ENCODE measurements at regions not wholly inside any gene's neighbourhood (a gene's known extent, or its start where the extent isn't known, plus 50 kb on each side); places are given as distances from the start of the nearest gene placed in this dataset.

- DNase-seq: no peak
Measured at GRCh38 chr13:76160961-76161925, 525.1 kb downstream of the LMO7 start.

- DNase-seq: no peak
Measured at GRCh38 chr13:76160506-76160905, 524.4 kb downstream of the LMO7 start.

- DNase-seq: no peak
Measured at GRCh38 chr13:76157926-76158325, 521.8 kb downstream of the LMO7 start.

- no peak for DNase-seq
Measured at GRCh38 chr13:76153239-76153638, 517.1 kb downstream of the LMO7 start.

- DNase-seq: no peak
Measured at GRCh38 chr13:76148926-76149325, 512.8 kb downstream of the LMO7 start.

GRCh38 chr13:76148374-76148773 is 512.2 kb downstream of the LMO7 start:
- no peak for DNase-seq

GRCh38 chr13:76132532-76132931 is 496.4 kb downstream of the LMO7 start:
- no peak for DNase-seq

- no peak for DNase-seq
Measured at GRCh38 chr13:76131551-76131950, 495.4 kb downstream of the LMO7 start.

GRCh38 chr13:76129305-76130000 is 493.3 kb downstream of the LMO7 start:
- no peak for DNase-seq

- DNase-seq: no peak
Measured at GRCh38 chr13:76127922-76128321, 491.8 kb downstream of the LMO7 start.

GRCh38 chr13:76123548-76123947 is 487.4 kb downstream of the LMO7 start:
- DNase-seq: no peak

GRCh38 chr13:76116751-76117360 is 480.7 kb downstream of the LMO7 start:
- no peak for DNase-seq

GRCh38 chr13:76106763-76107162 is 470.6 kb downstream of the LMO7 start:
- no peak for DNase-seq

GRCh38 chr13:76094645-76095044 is 458.5 kb downstream of the LMO7 start:
- no peak for DNase-seq

GRCh38 chr13:76091076-76091475 is 454.9 kb downstream of the LMO7 start:
- DNase-seq: no peak

- DNase-seq: no peak
Measured at GRCh38 chr13:76086729-76087128, 450.6 kb downstream of the LMO7 start.

- no peak for DNase-seq
Measured at GRCh38 chr13:76067850-76068249, 431.7 kb downstream of the LMO7 start.

- DNase-seq: no peak
Measured at GRCh38 chr13:76053181-76053580, 417.1 kb downstream of the LMO7 start.

GRCh38 chr13:76049376-76049746 is 413.2 kb downstream of the LMO7 start:
- no peak for DNase-seq

- DNase-seq: no peak
Measured at GRCh38 chr13:76048675-76049375, 412.7 kb downstream of the LMO7 start.

GRCh38 chr13:76048131-76048530 is 412.0 kb downstream of the LMO7 start:
- DNase-seq: no peak

GRCh38 chr13:76043874-76044273 is 407.7 kb downstream of the LMO7 start:
- DNase-seq: no peak

Data from DMS79 treated with DMSO at 0.1 percent for 48 hours (cell line).